H1 (cell line): ENCODE measurements at regions not wholly inside any gene's neighbourhood (a gene's known extent, or its start where the extent isn't known, plus 50 kb on each side); places are given as distances from the start of the nearest gene placed in this dataset.

Source experiments
- EZH2 ChIP-seq: fragments of 200-600 bp; sonication (generic); IDR thresholded peaks from 2 replicates; pipeline ENCODE4 v1.7.1; 2012; ENCODE audit warnings: low read depth, mild to moderate bottlenecking, moderate library complexity, low read length, inconsistent platforms; ENCODE audit not compliant: severe bottlenecking
- GABPA ChIP-seq: IDR thresholded peaks from 2 replicates; pipeline ENCODE4 v1.6.1; 2011; ENCODE audit warnings: mild to moderate bottlenecking, low read length, moderate library complexity, borderline replicate concordance; ENCODE audit not compliant: insufficient read depth
- SRF ChIP-seq: IDR thresholded peaks from 2 replicates; pipeline ENCODE4 v1.6.1; 2011; ENCODE audit warnings: mild to moderate bottlenecking, low read depth, low read length, moderate library complexity
- TF ChIP-seq, protein P1 (sequence below), 3 experiments: IDR thresholded peaks; 1 replicate in 2 of 3; 2 replicates in 1 of 3; pipeline versions ENCODE4 v1.5.1 to v1.6.1; 2011; ENCODE audit warnings: low read length in 3 of 3, mild to moderate bottlenecking in 3 of 3, inconsistent platforms in 2 of 3, low read depth in 1 of 3, moderate library complexity in 1 of 3; ENCODE audit not compliant: insufficient read depth in 1 of 3; ENCODE audit errors: control extremely low read depth in 1 of 3

GRCh38 chr5:163692091-163692490 is 186.7 kb downstream of the MAT2B start:
- TF ChIP-seq, protein P1, sequence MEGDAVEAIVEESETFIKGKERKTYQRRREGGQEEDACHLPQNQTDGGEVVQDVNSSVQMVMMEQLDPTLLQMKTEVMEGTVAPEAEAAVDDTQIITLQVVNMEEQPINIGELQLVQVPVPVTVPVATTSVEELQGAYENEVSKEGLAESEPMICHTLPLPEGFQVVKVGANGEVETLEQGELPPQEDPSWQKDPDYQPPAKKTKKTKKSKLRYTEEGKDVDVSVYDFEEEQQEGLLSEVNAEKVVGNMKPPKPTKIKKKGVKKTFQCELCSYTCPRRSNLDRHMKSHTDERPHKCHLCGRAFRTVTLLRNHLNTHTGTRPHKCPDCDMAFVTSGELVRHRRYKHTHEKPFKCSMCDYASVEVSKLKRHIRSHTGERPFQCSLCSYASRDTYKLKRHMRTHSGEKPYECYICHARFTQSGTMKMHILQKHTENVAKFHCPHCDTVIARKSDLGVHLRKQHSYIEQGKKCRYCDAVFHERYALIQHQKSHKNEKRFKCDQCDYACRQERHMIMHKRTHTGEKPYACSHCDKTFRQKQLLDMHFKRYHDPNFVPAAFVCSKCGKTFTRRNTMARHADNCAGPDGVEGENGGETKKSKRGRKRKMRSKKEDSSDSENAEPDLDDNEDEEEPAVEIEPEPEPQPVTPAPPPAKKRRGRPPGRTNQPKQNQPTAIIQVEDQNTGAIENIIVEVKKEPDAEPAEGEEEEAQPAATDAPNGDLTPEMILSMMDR (IDR thresholded peaks at IDR 0.05; ENCODE audit: control extremely low read depth in 1 of 3, insufficient read depth in 1 of 3, low read depth in 1 of 3, low read length in 3 of 3) = no peak
- TF ChIP-seq SRF = no peak
- no peak for TF ChIP-seq EZH2
- TF ChIP-seq GABPA = no peak
